ENCODE measurements at regions not wholly inside any gene's neighbourhood (a gene's known extent, or its start where the extent isn't known, plus 50 kb on each side); places are given as distances from the start of the nearest gene placed in this dataset.

GRCh38 chr4:18846313-18846712 is 824.8 kb upstream of the LCORL start:
- TF ChIP-seq CTCF (IDR thresholded peaks at IDR 0.05) (no peak), POLR2A (IDR thresholded peaks at IDR 0.05) (no peak)

All from testis (tissue), 2 donors.